Panc1 (cell line): ENCODE measurements at regions not wholly inside any gene's neighbourhood (a gene's known extent, or its start where the extent isn't known, plus 50 kb on each side); places are given as distances from the start of the nearest gene placed in this dataset.

Experiments
- ATAC-seq: fragments of 200-7000 bp; cut with Tn5 transposase; 2 replicates; pipeline ENCODE4 v1.9.1; 2020; ENCODE audit warnings: mild to moderate bottlenecking, moderate library complexity
- BruUV-seq: library from RNA; stranded (reverse); fragments of 400-500 nt; replicated peaks from 2 replicates; lab custom pipeline; 2021; lab: Mats Ljungman, UMichigan
- CTCF ChIA-PET: fragments of 300-600 bp; sonication (Branson Sonifier 250); formaldehyde crosslinking; loops from one replicate; lab custom pipeline; 2022; ENCODE audit warnings: antibody characterized with exemption; lab: Charles Lee
- POLR2A ChIA-PET: fragments of 300-600 bp; sonication (Branson Sonifier 250); formaldehyde crosslinking; loops from one replicate; lab custom pipeline; 2022; ENCODE audit warnings: antibody characterized with exemption; lab: Charles Lee
- DNase-seq: peaks from one replicate; pipeline ENCODE4 v3.0.0-alpha.2; 2010; ENCODE audit warnings: low read depth, low spot score
- H3K27ac ChIP-seq: 2 replicates; pipeline ENCODE4 v1.5.1; 2011; ENCODE audit warnings: mild to moderate bottlenecking, low read length, inconsistent platforms
- H3K27me3 ChIP-seq: fragments of 200-500 bp; sonication (Bioruptor generic); 2 replicates; pipeline ENCODE4 v1.6.0; 2014; ENCODE audit warnings: low read length, inconsistent platforms; ENCODE audit not compliant: control insufficient read depth, insufficient read depth
- H3K36me3 ChIP-seq: fragments of 200-500 bp; sonication (Bioruptor generic); 2 replicates; pipeline ENCODE4 v1.5.1; 2014; ENCODE audit warnings: inconsistent platforms, mild to moderate bottlenecking, low read length, moderate library complexity; ENCODE audit not compliant: control insufficient read depth, insufficient read depth
- H3K4me1 ChIP-seq: 2 replicates; pipeline ENCODE4 v1.5.1; 2011; ENCODE audit warnings: inconsistent platforms, mild to moderate bottlenecking, low read length, moderate library complexity; ENCODE audit not compliant: control insufficient read depth, insufficient read depth
- H3K4me3 ChIP-seq, 2 experiments: 2 replicates each; pipeline ENCODE4 v1.5.1; 2011 to 2012; ENCODE audit warnings: low read depth in 2 of 2, low read length in 2 of 2, mild to moderate bottlenecking in 2 of 2, inconsistent platforms in 1 of 2, moderate library complexity in 1 of 2
- H3K9me3 ChIP-seq: fragments of 200-500 bp; sonication (Bioruptor generic); 2 replicates; pipeline ENCODE4 v1.5.1; 2014; ENCODE audit warnings: low read depth, mild to moderate bottlenecking, inconsistent platforms, low read length, moderate library complexity; ENCODE audit not compliant: control insufficient read depth, insufficient read depth
- CTCF ChIP-seq: fragments of 450-650 bp; IDR thresholded peaks from 2 replicates; pipeline ENCODE4 v1.5.1; 2017; ENCODE audit warnings: mild to moderate bottlenecking
- POLR2AphosphoS5 ChIP-seq: IDR thresholded peaks from 2 replicates; pipeline ENCODE4 v1.6.1; 2012; ENCODE audit warnings: mild to moderate bottlenecking, low read depth, low read length, moderate library complexity
- REST ChIP-seq, 2 experiments: IDR thresholded peaks; 2 replicates each; pipeline ENCODE4 v1.6.1; 2011 to 2012; ENCODE audit warnings: low read depth in 2 of 2, control low read depth in 1 of 2, low read length in 1 of 2, mild to moderate bottlenecking in 1 of 2, moderate library complexity in 1 of 2; ENCODE audit not compliant: insufficient read depth in 1 of 2
- SIN3A ChIP-seq: IDR thresholded peaks from 2 replicates; pipeline ENCODE4 v1.6.1; 2012; ENCODE audit warnings: low read depth, mild to moderate bottlenecking, low read length, moderate library complexity, borderline replicate concordance; ENCODE audit not compliant: insufficient read depth
- TCF7L2 ChIP-seq: IDR thresholded peaks from 2 replicates; pipeline ENCODE4 v1.6.1; 2011; ENCODE audit warnings: mild to moderate bottlenecking, low read depth, low read length, inconsistent platforms
- in situ Hi-C: cut with HindIII; loops from 2 replicates; pipeline ENCODE4 v1.10.0; 2016; ENCODE audit warnings: low sequenced_read_pairs, low pct_unique_long_range_greater_than_20kb
- intact Hi-C: fragments of 100-400 bp; cut with micrococcal nuclease; formaldehyde crosslinking; loops from one replicate; pipeline ENCODE4 v1.10.0; 2022; ENCODE audit not compliant: unreplicated experiment

GRCh38 chr20:56091628-56092234, 86.4 kb upstream of the CBLN4 start:
- intact Hi-C loops: no loop called here
- no peak for ATAC-seq
- no peak for TF ChIP-seq TCF7L2
- TF ChIP-seq POLR2AphosphoS5: no peak
- TF ChIP-seq CTCF: no peak
- no peak for TF ChIP-seq REST (IDR thresholded peaks at IDR 0.05; ENCODE audit: insufficient read depth in 1 of 2, low read depth in 2 of 2, low read length in 1 of 2)
- no peak for TF ChIP-seq SIN3A
- Histone ChIP-seq H3K4me1 (no peaks in the 10 kb centered on the region), H3K4me3 (no peak overlapping the region), H3K36me3 (no peaks in the 10 kb centered on the region), H3K9me3 (no peaks in the 10 kb centered on the region), H3K27me3 (no peaks in the 10 kb centered on the region), H3K27ac (no peak overlapping the region)
- no TSS peak for BruUV-seq
- ChIA-PET CTCF (no interaction called here), POLR2A (no interaction called here)
- DNase-seq: no peak
- in situ Hi-C loops: no loop called here

GRCh38 chr20:56094228-56094627, 88.9 kb upstream of the CBLN4 start:
- in situ Hi-C loops: no loop called here
- Histone ChIP-seq H3K4me3 (no peak overlapping the region), H3K36me3 (no peaks in the 10 kb centered on the region), H3K9me3 (no peaks in the 10 kb centered on the region), H3K27me3 (no peaks in the 10 kb centered on the region), H3K27ac (no peak overlapping the region), H3K4me1 (no peaks in the 10 kb centered on the region)
- CTCF ChIA-PET: no interaction called here
- DNase-seq (no peak), ATAC-seq (no peak)
- TF ChIP-seq CTCF (no peak), POLR2AphosphoS5 (no peak), REST (IDR thresholded peaks at IDR 0.05; ENCODE audit: insufficient read depth in 1 of 2, low read depth in 2 of 2, low read length in 1 of 2) (no peak), TCF7L2 (no peak), SIN3A (no peak)
- POLR2A ChIA-PET: no interaction called here
- BruUV-seq: no TSS peak
- intact Hi-C loops: no loop called here
